GM12892 (cell line): ENCODE measurements at regions not wholly inside any gene's neighbourhood (a gene's known extent, or its start where the extent isn't known, plus 50 kb on each side); places are given as distances from the start of the nearest gene placed in this dataset.

Experiments used
- DNase-seq: peaks from one replicate; pipeline ENCODE4 v3.0.0; 2011; ENCODE audit not compliant: insufficient read length
- FAIRE-seq: peaks from 2 replicates; lab custom pipeline; 2011; peaks lifted over from hg19 to GRCh38; lab: Jason Lieb, UNC
- POLR2A ChIP-seq: IDR thresholded peaks from 2 replicates; pipeline ENCODE4 v1.6.1; 2011; ENCODE audit warnings: low read depth, low read length, control low read depth
- POLR2AphosphoS5 ChIP-seq: IDR thresholded peaks from 2 replicates; pipeline ENCODE4 v1.6.1; 2011; ENCODE audit warnings: low read depth, low read length, control low read depth
- TAF1 ChIP-seq: IDR thresholded peaks from 2 replicates; pipeline ENCODE4 v1.6.1; 2011; ENCODE audit warnings: low read depth, mild to moderate bottlenecking, control low read depth, low read length, borderline replicate concordance

DNA sequence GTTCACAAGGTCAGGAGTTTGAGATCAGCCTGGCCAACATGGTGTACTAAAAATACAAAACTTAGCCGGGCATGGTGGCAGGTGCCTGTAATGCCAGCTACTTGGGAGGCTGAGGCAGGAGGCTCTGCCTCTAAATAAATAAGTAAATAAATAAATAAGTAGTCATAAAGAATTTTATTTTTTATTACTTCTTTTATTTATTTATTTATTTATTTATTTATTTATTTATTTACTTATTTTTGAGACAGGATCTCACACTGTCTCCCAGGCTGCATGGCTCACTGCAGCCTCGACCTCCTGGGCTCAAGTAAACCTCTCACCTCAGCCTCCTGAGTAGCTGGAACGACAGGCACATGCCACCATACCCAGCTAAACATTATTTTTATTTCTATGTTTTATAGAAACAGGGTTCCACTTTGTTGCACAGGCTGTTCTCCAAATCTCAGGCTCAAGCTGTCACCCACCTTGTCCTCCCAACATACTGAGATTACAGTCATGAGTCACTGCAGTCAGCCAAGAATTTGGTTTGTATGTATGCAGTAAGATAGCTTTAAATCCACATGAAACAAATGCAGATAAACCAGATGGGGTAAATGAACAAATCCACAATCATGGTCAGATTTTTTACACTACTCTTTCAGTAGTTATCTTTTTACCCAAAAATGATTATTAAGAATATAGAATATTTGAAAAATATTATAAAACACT is 523.3 kb upstream of the RGS18 start:
- DNase-seq (no peak), FAIRE-seq (no peak)
- TF ChIP-seq POLR2AphosphoS5, result no peak
- no peak for TF ChIP-seq POLR2A
- TF ChIP-seq TAF1, result no peak

DNA sequence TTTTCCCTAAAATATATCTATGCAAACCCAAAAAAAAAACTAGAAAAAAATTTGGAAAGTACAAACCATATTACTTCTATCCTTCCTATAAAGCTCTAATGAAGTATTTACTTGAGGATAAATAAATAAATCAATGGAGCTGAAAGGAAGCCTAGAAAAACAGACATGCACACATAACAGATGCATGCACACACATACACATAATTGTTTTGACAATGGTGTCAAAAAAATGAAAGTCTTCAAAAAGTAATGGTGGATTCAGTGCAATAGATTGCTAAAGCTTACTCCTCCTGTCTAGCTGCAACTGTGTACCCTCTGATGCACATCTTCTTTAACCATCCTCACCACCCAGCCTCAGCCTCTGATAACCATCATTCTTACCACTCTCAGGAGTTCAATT is 521.9 kb upstream of the RGS18 start:
- TF ChIP-seq POLR2AphosphoS5, result no peak
- FAIRE-seq, result no peak
- no peak for DNase-seq

DNA sequence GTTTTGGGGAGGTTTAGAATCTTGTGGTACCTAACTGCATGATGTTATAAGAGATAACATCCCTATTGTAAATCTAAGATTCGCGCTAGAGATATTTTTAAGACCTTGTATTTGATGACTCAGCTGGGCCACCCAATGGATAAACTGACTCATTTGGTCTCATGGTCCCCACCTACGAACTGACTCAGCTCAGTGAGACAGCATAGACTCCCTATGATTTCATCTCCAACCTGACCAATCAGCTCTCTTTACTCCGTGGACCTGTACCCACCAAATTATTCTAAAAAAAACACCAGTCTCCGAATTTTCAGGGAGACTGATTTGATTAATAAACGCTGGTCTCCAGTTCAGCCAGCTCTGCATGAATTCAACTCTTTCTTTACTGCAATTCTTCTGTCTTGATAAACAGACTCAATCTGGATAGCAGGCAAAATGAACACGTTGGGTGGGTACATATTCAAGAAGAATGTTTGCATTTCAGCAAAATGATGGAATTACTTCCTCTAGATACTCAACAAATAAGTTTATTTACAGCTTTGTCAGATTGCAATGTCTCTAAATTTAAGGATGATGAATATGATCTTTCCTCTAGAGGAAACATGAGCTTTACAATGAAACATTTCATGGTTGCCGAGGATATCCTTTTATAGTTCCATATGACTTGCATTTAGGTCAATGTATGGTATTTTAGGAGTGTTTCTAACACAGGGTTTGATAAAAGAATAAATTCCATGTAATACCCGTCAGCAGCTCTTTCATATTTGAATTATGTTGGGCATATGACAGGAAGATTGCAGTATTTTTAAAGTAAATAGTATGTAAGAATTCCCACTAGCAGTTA is 516.6 kb upstream of the RGS18 start:
- DNase-seq (no peak), FAIRE-seq (no peak)
- TF ChIP-seq POLR2A (no peak), POLR2AphosphoS5 (no peak), TAF1 (no peak)

DNA sequence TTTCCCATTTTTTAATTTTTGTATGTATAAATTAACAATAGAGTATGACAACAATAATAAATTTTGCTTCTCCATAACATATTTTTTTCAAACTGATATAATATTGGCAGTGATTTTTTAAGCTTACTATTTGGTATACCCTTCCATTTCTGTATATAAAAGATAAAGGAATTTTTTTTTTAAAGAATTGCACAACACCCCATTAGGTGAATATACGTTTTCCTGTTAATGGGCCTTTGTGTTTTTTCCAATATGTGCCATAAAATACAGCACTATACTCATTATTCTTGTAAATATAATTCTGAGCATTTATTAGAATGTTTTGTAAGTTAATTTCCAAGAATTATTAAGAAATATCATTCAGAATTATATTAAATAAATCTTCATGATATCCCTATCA is 515.2 kb upstream of the RGS18 start:
- DNase-seq (no peak), FAIRE-seq (no peak)
- no peak for TF ChIP-seq TAF1
- no peak for TF ChIP-seq POLR2AphosphoS5

DNA sequence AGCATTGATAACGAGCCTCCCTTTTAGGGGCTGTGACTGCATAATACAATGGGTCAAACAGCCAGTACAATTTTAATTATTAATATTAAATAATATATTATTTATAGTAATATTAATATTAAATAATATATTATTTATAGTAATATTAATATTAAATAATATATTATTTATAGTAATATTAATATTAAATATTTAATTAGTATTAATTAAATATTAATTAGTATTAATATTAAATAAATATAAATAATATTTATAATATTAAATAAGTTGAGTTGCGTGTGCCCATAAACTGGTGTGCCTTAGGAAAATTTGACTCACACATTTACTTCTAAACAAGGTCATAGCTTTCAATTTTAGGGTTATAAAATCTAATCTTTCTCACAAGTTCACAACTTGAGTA is 509.3 kb upstream of the RGS18 start:
- DNase-seq, result no peak
- no peak for FAIRE-seq

DNA sequence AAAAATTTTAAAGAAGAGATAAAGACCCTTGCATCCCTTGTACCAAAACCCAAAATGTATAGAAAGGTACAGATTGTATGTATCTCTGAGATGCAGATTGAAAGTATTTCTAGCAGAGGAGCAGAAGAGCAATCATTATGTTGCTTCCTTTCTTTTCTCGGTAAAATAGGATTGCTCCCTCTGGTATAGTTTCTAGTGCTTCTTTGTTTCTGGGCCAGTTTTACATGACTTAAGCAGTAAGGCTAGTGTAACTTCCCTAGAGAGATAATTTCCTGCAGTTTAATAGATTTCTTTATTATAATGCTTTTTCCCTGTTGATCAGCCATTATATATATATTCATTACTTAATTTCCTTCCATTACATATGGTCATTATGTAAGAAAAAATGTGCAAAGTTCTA is 496.2 kb upstream of the RGS18 start:
- DNase-seq (no peak), FAIRE-seq (no peak)
- TF ChIP-seq POLR2A, result no peak
- no peak for TF ChIP-seq POLR2AphosphoS5
- TF ChIP-seq TAF1, result no peak

More for the DNA sequence above, 509.3 kb upstream of the RGS18 start:
- TF ChIP-seq TAF1 (no peak), POLR2AphosphoS5 (no peak), POLR2A (no peak)

DNA sequence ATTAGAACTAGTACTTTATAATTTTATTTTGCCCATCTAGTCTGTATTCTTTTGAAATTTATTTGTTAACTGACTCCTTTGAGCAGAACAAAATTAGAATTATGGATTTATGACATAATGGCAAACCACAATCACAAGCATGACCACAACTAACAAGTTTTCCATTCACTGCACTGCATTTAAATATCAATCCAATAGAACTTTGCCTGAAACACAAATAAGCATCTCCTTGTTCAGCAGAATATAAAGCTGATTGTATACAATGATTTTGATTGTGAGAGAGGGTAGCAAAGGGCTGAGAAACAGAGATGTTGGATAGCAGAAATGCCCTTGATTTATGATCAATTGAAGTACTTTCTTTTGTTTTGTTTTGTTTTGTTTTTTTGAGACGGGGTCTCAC is 495.5 kb upstream of the RGS18 start:
- TF ChIP-seq POLR2AphosphoS5 (no peak), TAF1 (no peak), POLR2A (no peak)
- no peak for FAIRE-seq
- no peak for DNase-seq

DNA sequence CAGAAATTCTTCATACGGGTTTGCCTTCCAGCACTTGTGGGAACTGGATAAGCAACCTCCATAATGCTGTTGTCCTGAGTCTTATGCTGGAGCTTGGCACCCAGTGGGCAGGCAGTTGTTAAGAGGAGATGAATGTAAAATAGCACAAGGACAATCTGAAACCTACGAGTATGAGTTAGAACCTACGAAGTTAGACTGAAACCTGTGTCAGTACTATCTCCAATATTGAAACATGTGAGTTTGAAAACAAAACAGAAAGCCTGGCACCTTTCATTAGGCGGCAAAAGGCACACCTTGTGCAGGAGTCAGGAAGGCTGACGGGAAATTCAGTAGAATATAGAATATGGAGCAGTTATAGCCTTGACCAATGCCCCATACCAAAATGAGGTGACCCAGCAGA is 489.7 kb upstream of the RGS18 start:
- FAIRE-seq (no peak), DNase-seq (no peak)
- no peak for TF ChIP-seq POLR2AphosphoS5
- TF ChIP-seq POLR2A, result no peak
- TF ChIP-seq TAF1, result no peak

DNA sequence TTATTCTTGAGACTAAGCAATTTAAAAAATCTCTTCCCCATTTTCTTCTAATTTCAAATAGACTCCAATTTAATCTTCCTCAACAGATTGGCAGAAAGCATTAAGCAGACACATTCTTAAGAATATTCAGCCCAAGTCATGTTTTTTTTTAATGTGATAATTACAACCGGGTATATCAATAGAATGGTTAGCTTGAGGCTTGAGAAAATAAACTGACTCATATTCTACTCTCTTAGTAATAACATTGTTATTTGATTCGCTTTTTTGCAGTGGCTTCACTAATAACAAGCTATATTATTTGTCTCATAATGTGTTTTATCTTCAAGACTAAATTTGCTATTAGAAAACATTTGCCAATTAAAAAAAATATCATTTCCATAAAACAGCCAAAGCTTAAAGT is 488.6 kb upstream of the RGS18 start:
- DNase-seq, result no peak
- FAIRE-seq, result no peak

DNA sequence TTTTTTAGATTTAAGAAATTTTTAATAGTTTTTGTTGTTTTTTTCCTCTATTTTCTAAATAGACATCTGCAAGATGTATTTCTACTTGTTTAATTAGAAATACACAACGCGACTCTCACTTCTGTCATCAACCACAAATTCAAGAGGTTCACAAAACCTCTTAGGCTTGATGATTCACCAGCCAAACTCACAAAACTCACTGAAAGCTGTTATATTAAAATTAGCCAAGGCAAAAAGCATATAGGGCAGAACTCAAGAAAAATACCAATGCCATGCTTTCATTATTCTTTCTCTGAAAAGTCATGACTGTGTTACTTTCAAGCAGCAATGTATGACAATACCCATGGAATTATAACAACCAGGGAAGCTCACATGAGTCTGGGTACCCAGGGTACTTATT is 487.0 kb upstream of the RGS18 start:
- TF ChIP-seq POLR2AphosphoS5, result no peak
- TF ChIP-seq POLR2A, result no peak
- TF ChIP-seq TAF1, result no peak
- DNase-seq (no peak), FAIRE-seq (no peak)

More for the DNA sequence above, 488.6 kb upstream of the RGS18 start:
- TF ChIP-seq POLR2A (no peak), TAF1 (no peak), POLR2AphosphoS5 (no peak)

DNA sequence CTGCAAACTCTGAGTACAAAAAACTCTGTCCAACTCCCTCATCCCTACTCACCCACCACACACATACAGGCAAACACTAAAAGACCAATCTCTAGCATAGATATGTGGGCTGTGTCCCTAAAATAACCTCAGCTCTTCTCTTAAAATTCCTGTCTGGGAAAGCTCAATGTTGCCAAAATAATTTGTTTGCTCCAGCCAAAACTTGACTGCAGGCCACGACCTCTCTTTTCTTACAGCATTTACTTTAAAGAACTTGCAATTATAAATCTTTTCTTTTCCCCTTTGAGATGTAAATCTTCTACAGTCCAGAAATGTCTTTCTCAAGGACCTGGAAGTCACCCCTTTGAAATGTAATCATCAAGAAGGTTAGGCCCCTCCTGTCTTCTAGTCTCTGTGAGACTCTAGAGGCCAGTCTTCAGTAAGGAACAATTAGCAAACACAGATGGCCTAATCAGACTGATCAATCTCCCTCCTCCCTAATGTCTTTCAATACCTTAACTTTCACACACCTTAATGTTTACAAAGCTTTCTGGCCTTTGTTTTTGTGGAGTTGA is 483.6 kb upstream of the RGS18 start:
- FAIRE-seq (no peak), DNase-seq (no peak)
- TF ChIP-seq TAF1 (no peak), POLR2AphosphoS5 (no peak), POLR2A (no peak)
